Mesenchymal stem cell (in vitro differentiated cells and primary cell): ENCODE measurements at regions not wholly inside any gene's neighbourhood (a gene's known extent, or its start where the extent isn't known, plus 50 kb on each side); places are given as distances from the start of the nearest gene placed in this dataset.

Experiments used
- DNase-seq: peaks from one replicate; pipeline ENCODE4 v3.0.0-alpha.2; 2013
- H2AFZ ChIP-seq: one replicate; pipeline ENCODE4 v1.6.1; 2013; ENCODE audit warnings: low read depth, mild to moderate bottlenecking, control low read depth, inconsistent platforms, low read length, moderate library complexity
- H2AK5ac ChIP-seq: 2 replicates; pipeline ENCODE4 v1.6.1; 2013; ENCODE audit warnings: low read length, moderate library complexity, mild to moderate bottlenecking, inconsistent platforms; ENCODE audit not compliant: severe bottlenecking
- H2BK120ac ChIP-seq: one replicate; pipeline ENCODE4 v1.6.1; 2013; ENCODE audit warnings: low read depth, mild to moderate bottlenecking, inconsistent platforms, low read length, moderate library complexity
- H2BK12ac ChIP-seq, 2 experiments: one replicate each; pipeline ENCODE4 v1.6.1; 2013; ENCODE audit warnings: inconsistent platforms in 2 of 2, low read length in 2 of 2, mild to moderate bottlenecking in 2 of 2, moderate library complexity in 2 of 2, control low read depth in 1 of 2
- H2BK15ac ChIP-seq: one replicate; pipeline ENCODE4 v1.6.1; 2013; ENCODE audit warnings: mild to moderate bottlenecking, low read depth, inconsistent platforms; ENCODE audit not compliant: poor library complexity, severe bottlenecking
- H2BK5ac ChIP-seq: 2 replicates; pipeline ENCODE4 v1.6.1; 2013; ENCODE audit warnings: low read depth, mild to moderate bottlenecking, low read length, control low read depth, inconsistent platforms; ENCODE audit not compliant: poor library complexity, severe bottlenecking
- H3K14ac ChIP-seq, 2 experiments: one replicate each; pipeline ENCODE4 v1.6.1; 2013; ENCODE audit warnings: inconsistent platforms in 2 of 2, low read length in 2 of 2, control low read depth in 1 of 2, mild to moderate bottlenecking in 1 of 2, moderate library complexity in 1 of 2
- H3K18ac ChIP-seq, 2 experiments: one replicate each; pipeline ENCODE4 v1.6.1; 2013; ENCODE audit warnings: inconsistent platforms in 2 of 2, low read length in 2 of 2, control low read depth in 1 of 2, low read depth in 1 of 2, mild to moderate bottlenecking in 1 of 2
- H3K23ac ChIP-seq, 2 experiments: one replicate each; pipeline ENCODE4 v1.6.1; 2013; ENCODE audit warnings: inconsistent platforms in 2 of 2, low read length in 2 of 2, mild to moderate bottlenecking in 2 of 2, moderate library complexity in 2 of 2, control low read depth in 1 of 2
- H3K27ac ChIP-seq: 2 replicates; pipeline ENCODE4 v1.5.1; 2013; ENCODE audit warnings: mild to moderate bottlenecking, moderate library complexity, low read length, control low read depth, inconsistent platforms; ENCODE audit not compliant: poor library complexity, severe bottlenecking
- H3K27me3 ChIP-seq, 2 experiments: 2 replicates each; pipeline versions ENCODE4 v1.6.1 to v1.7.0; 2013; ENCODE audit warnings: low read length in 2 of 2, mild to moderate bottlenecking in 2 of 2, moderate library complexity in 2 of 2, control low read depth in 1 of 2, inconsistent platforms in 1 of 2; ENCODE audit not compliant: control insufficient read depth in 1 of 2, insufficient read depth in 1 of 2
- H3K36me3 ChIP-seq, 2 experiments: 2 replicates each; pipeline versions ENCODE4 v1.6.1 to v1.7.0; 2013; ENCODE audit warnings: low read length in 2 of 2, control low read depth in 1 of 2, inconsistent platforms in 1 of 2, low read depth in 1 of 2, mild to moderate bottlenecking in 1 of 2; ENCODE audit not compliant: insufficient read depth in 2 of 2, control insufficient read depth in 1 of 2
- H3K4ac ChIP-seq, 2 experiments: one replicate each; pipeline ENCODE4 v1.6.1; 2013; ENCODE audit warnings: inconsistent platforms in 2 of 2, low read length in 2 of 2, mild to moderate bottlenecking in 2 of 2, moderate library complexity in 2 of 2, control low read depth in 1 of 2, low read depth in 1 of 2
- H3K4me1 ChIP-seq: 2 replicates; pipeline ENCODE4 v1.6.1; 2013; ENCODE audit warnings: low read depth, low read length, control low read depth; ENCODE audit not compliant: control insufficient read depth, insufficient read depth
- H3K4me2 ChIP-seq: 2 replicates; pipeline ENCODE4 v1.6.1; 2013; ENCODE audit warnings: low read length, mild to moderate bottlenecking, inconsistent platforms; ENCODE audit not compliant: poor library complexity, severe bottlenecking
- H3K4me3 ChIP-seq, 2 experiments: 2 replicates each; pipeline versions ENCODE4 v1.5.1 to v1.7.0; 2013; ENCODE audit warnings: low read length in 2 of 2, mild to moderate bottlenecking in 2 of 2, control low read depth in 1 of 2, low read depth in 1 of 2; ENCODE audit not compliant: insufficient read depth in 1 of 2
- H3K79me1 ChIP-seq: replicated peaks from 2 replicates; pipeline ENCODE4 v1.6.1; 2013; ENCODE audit warnings: mild to moderate bottlenecking, control low read depth, low read length, inconsistent platforms; ENCODE audit not compliant: poor library complexity, severe bottlenecking
- H3K9ac ChIP-seq: 2 replicates; pipeline ENCODE4 v1.7.0; 2013; ENCODE audit warnings: mild to moderate bottlenecking, low read length, moderate library complexity
- H3K9me3 ChIP-seq: 2 replicates; pipeline ENCODE4 v1.7.0; 2013; ENCODE audit warnings: mild to moderate bottlenecking, low read length; ENCODE audit not compliant: control insufficient read depth
- H4K8ac ChIP-seq: one replicate; pipeline ENCODE4 v1.6.1; 2013; ENCODE audit warnings: inconsistent platforms, mild to moderate bottlenecking, low read length, moderate library complexity
- H4K91ac ChIP-seq: one replicate; pipeline ENCODE4 v1.6.1; 2013; ENCODE audit warnings: mild to moderate bottlenecking, low read length, inconsistent platforms
- WGBS: methylation state at CpG from one replicate; pipeline ENCODE4 v1.1.7; 2013; ENCODE audit warnings: mixed read lengths; 5-methylcytosine and 5-hydroxymethylcytosine counted together

GRCh38 chr6:122200440-122200839 is 199.0 kb upstream of the HSF2 start:
- H3K27ac ChIP-seq: no peak overlapping the region
- no peak overlapping the region for H3K14ac ChIP-seq
- H3K79me1 ChIP-seq: no peaks in the 10 kb centered on the region
- H3K4ac ChIP-seq: no peak overlapping the region
- no peak overlapping the region for H2AFZ ChIP-seq
- no peak overlapping the region for H2BK15ac ChIP-seq
- H2BK120ac ChIP-seq: no peak overlapping the region
- no peaks in the 10 kb centered on the region for H3K27me3 ChIP-seq
- no peak overlapping the region for H4K8ac ChIP-seq
- DNase-seq: no peak
- no peak overlapping the region for H2BK5ac ChIP-seq
- H3K4me1 ChIP-seq: no peaks in the 10 kb centered on the region
- no peak overlapping the region for H3K18ac ChIP-seq
- H2AK5ac ChIP-seq: no peak overlapping the region
- no peaks in the 10 kb centered on the region for H3K36me3 ChIP-seq
- H3K4me2 ChIP-seq: no peak overlapping the region
- H3K23ac ChIP-seq: no peak overlapping the region
- H3K9me3 ChIP-seq: no peaks in the 10 kb centered on the region
- no peak overlapping the region for H3K9ac ChIP-seq
- no peak overlapping the region for H2BK12ac ChIP-seq
- no peak overlapping the region for H3K4me3 ChIP-seq
- no peak overlapping the region for H4K91ac ChIP-seq
- 95% methylated on average over 1 of the region's 1 CpG for WGBS

DNA sequence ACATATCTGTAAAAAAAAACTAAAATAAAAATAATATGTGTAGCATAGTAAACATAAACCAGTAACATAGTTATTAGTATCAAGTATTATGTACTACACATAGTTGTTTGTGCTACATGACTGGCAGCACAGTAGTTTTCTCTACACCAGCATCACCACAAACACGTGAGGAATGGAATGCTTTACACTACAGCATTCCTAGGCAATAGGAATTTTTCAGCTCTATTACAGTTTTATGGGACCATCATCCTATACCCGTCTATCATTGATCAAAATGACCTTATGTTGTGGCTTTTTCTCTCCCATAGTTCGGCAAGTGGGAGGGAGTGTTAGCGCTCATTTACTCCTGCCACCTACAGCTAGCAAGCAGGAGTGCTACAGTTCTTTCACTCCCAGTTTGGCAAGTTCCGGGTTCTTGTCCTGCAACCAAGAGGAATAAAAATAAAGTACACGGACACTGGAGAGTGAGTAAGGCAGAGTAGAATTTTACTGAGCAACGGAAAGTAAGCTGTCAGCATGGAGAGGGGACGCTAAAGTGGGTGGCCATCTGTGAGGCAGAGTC is 196.8 kb upstream of the HSF2 start:
- Histone ChIP-seq H3K27ac (no peak overlapping the region), H3K4me1 (no peaks in the 10 kb centered on the region), H2AK5ac (no peak overlapping the region), H2BK15ac (no peak overlapping the region), H3K4me2 (no peak overlapping the region), H3K18ac (no peak overlapping the region), H3K23ac (no peak overlapping the region), H3K9me3 (no peaks in the 10 kb centered on the region), H2AFZ (no peak overlapping the region), H2BK5ac (no peak overlapping the region), H4K8ac (peak overlapping the region; percentile 50), H3K4ac (no peak overlapping the region), H2BK12ac (no peak overlapping the region), H3K27me3 (no peaks in the 10 kb centered on the region), H3K79me1 (no peaks in the 10 kb centered on the region), H3K9ac (no peak overlapping the region), H3K36me3 (no peaks in the 10 kb centered on the region), H2BK120ac (no peak overlapping the region), H4K91ac (no peak overlapping the region), H3K14ac (no peak overlapping the region), H3K4me3 (no peak overlapping the region)
- WGBS: 74% methylated on average over 8 of the region's 8 CpGs
- DNase-seq: peak; percentile 5

- H2BK15ac ChIP-seq: no peak overlapping the region
- H3K9ac ChIP-seq: no peak overlapping the region
- no CpG with 5 or more reads among the region's 2 CpGs for WGBS
- no peaks in the 10 kb centered on the region for H3K4me1 ChIP-seq
- no peaks in the 10 kb centered on the region for H3K9me3 ChIP-seq
- no peak overlapping the region for H3K23ac ChIP-seq
- no peaks in the 10 kb centered on the region for H3K27me3 ChIP-seq
- no peak overlapping the region for H3K4ac ChIP-seq
- no peak overlapping the region for H4K8ac ChIP-seq
- no peak overlapping the region for H2AFZ ChIP-seq
- no peak overlapping the region for H3K4me2 ChIP-seq
- no peak overlapping the region for H3K27ac ChIP-seq
- H3K14ac ChIP-seq: no peak overlapping the region
- no peak overlapping the region for H2BK120ac ChIP-seq
- H2AK5ac ChIP-seq: no peak overlapping the region
- H3K79me1 ChIP-seq: no peaks in the 10 kb centered on the region
- no peak overlapping the region for H3K18ac ChIP-seq
- H3K4me3 ChIP-seq: no peak overlapping the region
- H2BK5ac ChIP-seq: no peak overlapping the region
- no peak overlapping the region for H4K91ac ChIP-seq
- no peak for DNase-seq
- no peak overlapping the region for H2BK12ac ChIP-seq
- no peaks in the 10 kb centered on the region for H3K36me3 ChIP-seq
Measured at GRCh38 chr6:122207061-122207460, 192.4 kb upstream of the HSF2 start.

GRCh38 chr6:122207794-122208193 is 191.7 kb upstream of the HSF2 start:
- Histone ChIP-seq H3K9ac (no peak overlapping the region), H3K9me3 (no peaks in the 10 kb centered on the region), H2BK120ac (no peak overlapping the region), H2BK12ac (no peak overlapping the region), H3K14ac (no peak overlapping the region), H3K27me3 (no peaks in the 10 kb centered on the region), H4K8ac (no peak overlapping the region), H3K79me1 (no peaks in the 10 kb centered on the region), H3K27ac (no peak overlapping the region), H3K36me3 (no peaks in the 10 kb centered on the region), H3K23ac (no peak overlapping the region), H3K4ac (no peak overlapping the region), H3K4me2 (no peak overlapping the region), H3K4me3 (no peak overlapping the region), H2BK5ac (no peak overlapping the region), H3K4me1 (no peaks in the 10 kb centered on the region), H4K91ac (no peak overlapping the region), H2BK15ac (no peak overlapping the region), H2AK5ac (no peak overlapping the region), H3K18ac (no peak overlapping the region), H2AFZ (no peak overlapping the region)
- DNase-seq: no peak
